NB4 (cell line): ENCODE measurements at regions not wholly inside any gene's neighbourhood (a gene's known extent, or its start where the extent isn't known, plus 50 kb on each side); places are given as distances from the start of the nearest gene placed in this dataset.

Experiments
- CTCF ChIP-seq: IDR thresholded peaks from one replicate; pipeline ENCODE4 v1.5.1; 2012; ENCODE audit warnings: low read depth, low read length
- MAX ChIP-seq: IDR thresholded peaks from 2 replicates; pipeline ENCODE4 v1.6.1; 2011; ENCODE audit warnings: low read depth, low read length
- MYC ChIP-seq: IDR thresholded peaks from 2 replicates; pipeline ENCODE4 v1.6.1; 2011; ENCODE audit warnings: low read depth, low read length
- POLR2A ChIP-seq: IDR thresholded peaks from 2 replicates; pipeline ENCODE4 v1.6.1; 2011; ENCODE audit warnings: mild to moderate bottlenecking; ENCODE audit not compliant: insufficient read length; ENCODE audit errors: extremely low read depth

GRCh38 chr18:23388357-23388756 is 64.7 kb upstream of the RIOK3 start:
- TF ChIP-seq CTCF (no peak), MYC (no peak), POLR2A (no peak), MAX (no peak)
